ENCODE measurements at regions not wholly inside any gene's neighbourhood (a gene's known extent, or its start where the extent isn't known, plus 50 kb on each side); places are given as distances from the start of the nearest gene placed in this dataset.

- 76% methylated on average over 3 of the region's 3 CpGs for WGBS
- DNase-seq (ENCODE audit: low spot score): no peak
- H3K9me3 ChIP-seq (ENCODE audit: control insufficient read depth in 4 of 4, low read length in 3 of 4): no peaks in the 10 kb centered on the region
- no peak overlapping the region for H3K9ac ChIP-seq (ENCODE audit: low read depth in 1 of 2, low read length in 2 of 2)
- no peaks in the 10 kb centered on the region for H3K27me3 ChIP-seq (ENCODE audit: control insufficient read depth in 4 of 4, insufficient read depth in 4 of 4, low read length in 3 of 4)
- H3K4me1 ChIP-seq (ENCODE audit: control insufficient read depth in 4 of 4, insufficient read depth in 4 of 4, low read length in 3 of 4): no peaks in the 10 kb centered on the region
- no peaks in the 10 kb centered on the region for H3K36me3 ChIP-seq (ENCODE audit: control insufficient read depth in 4 of 4, insufficient read depth in 3 of 4, low read depth in 1 of 4, low read length in 3 of 4)
- H3K4me3 ChIP-seq (ENCODE audit: low read depth in 1 of 3, low read length in 3 of 3): no peak overlapping the region
- no peak overlapping the region for H3K27ac ChIP-seq (ENCODE audit: low read depth in 1 of 2, low read length in 2 of 2)
- TF ChIP-seq NR2F2 (IDR thresholded peaks at IDR 0.05) (no peak), FOXA1 (IDR thresholded peaks at IDR 0.05) (no peak), TAF1 (conservative IDR thresholded peaks at IDR 0.05) (no peak), YY1 (IDR thresholded peaks at IDR 0.05) (no peak), REST (IDR thresholded peaks at IDR 0.05) (no peak), CTCF (IDR thresholded peaks at IDR 0.05; ENCODE audit: low read depth, low read length, missing input control) (no peak), FOXA2 (IDR thresholded peaks at IDR 0.05) (no peak), EGR1 (IDR thresholded peaks at IDR 0.05; ENCODE audit: low read depth in 2 of 2) (no peak), HNF4G (IDR thresholded peaks at IDR 0.05) (no peak), RXRA (IDR thresholded peaks at IDR 0.05) (no peak), RAD21 (IDR thresholded peaks at IDR 0.05) (no peak), ATF3 (IDR thresholded peaks at IDR 0.05) (no peak), JUND (IDR thresholded peaks at IDR 0.05) (no peak), MAX (IDR thresholded peaks at IDR 0.05) (no peak), SP1 (IDR thresholded peaks at IDR 0.05) (no peak), GABPA (IDR thresholded peaks at IDR 0.05 in 1 of 2, conservative IDR thresholded peaks at IDR 0.05 in 1 of 2) (no peak), ZBTB33 (IDR thresholded peaks at IDR 0.05) (no peak), HNF4A (conservative IDR thresholded peaks at IDR 0.05) (no peak)
Observed at GRCh38 chrX:94834226-94834625, 1160.2 kb downstream of the FAM133A start.
